ENCODE measurements at regions not wholly inside any gene's neighbourhood (a gene's known extent, or its start where the extent isn't known, plus 50 kb on each side); places are given as distances from the start of the nearest gene placed in this dataset.

DNA sequence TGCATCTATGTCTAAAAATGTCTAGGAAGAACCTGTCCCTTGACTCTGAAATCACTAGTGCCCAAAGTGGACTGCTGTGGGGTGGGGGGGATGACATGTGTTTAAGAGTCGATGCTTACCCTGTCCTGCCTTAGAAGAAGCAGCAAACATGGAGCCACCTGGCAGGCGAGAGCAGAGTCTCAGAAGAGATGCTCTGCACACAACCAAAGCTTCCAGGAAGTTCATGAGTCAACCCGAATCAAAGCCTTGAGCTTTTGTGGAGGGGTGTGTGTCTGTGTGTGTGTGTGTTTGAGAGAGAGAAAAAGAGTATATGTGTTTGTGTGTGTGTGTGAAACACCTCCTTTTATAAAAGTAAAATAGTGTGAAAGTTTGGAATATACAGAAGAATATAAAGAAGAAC lies 269.9 kb downstream of the ALDH8A1 start (continued):
- TF ChIP-seq, protein P1, sequence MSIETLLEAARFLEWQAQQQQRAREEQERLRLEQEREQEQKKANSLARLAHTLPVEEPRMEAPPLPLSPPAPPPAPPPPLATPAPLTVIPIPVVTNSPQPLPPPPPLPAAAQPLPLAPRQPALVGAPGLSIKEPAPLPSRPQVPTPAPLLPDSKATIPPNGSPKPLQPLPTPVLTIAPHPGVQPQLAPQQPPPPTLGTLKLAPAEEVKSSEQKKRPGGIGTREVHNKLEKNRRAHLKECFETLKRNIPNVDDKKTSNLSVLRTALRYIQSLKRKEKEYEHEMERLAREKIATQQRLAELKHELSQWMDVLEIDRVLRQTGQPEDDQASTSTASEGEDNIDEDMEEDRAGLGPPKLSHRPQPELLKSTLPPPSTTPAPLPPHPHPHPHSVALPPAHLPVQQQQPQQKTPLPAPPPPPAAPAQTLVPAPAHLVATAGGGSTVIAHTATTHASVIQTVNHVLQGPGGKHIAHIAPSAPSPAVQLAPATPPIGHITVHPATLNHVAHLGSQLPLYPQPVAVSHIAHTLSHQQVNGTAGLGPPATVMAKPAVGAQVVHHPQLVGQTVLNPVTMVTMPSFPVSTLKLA (conservative IDR thresholded peaks at IDR 0.05): no peak
- TF ChIP-seq PCBP2 (IDR thresholded peaks at IDR 0.05; ENCODE audit: low read depth, low read length, poor library complexity, severe bottlenecking) (no peak), ZNF408 (CRISPR knock-in tag; IDR thresholded peaks at IDR 0.05; ENCODE audit: low read depth) (no peak), RBBP5 (IDR thresholded peaks at IDR 0.05; ENCODE audit: borderline replicate concordance, insufficient read depth, low read length, poor library complexity, severe bottlenecking) (no peak)

DNA sequence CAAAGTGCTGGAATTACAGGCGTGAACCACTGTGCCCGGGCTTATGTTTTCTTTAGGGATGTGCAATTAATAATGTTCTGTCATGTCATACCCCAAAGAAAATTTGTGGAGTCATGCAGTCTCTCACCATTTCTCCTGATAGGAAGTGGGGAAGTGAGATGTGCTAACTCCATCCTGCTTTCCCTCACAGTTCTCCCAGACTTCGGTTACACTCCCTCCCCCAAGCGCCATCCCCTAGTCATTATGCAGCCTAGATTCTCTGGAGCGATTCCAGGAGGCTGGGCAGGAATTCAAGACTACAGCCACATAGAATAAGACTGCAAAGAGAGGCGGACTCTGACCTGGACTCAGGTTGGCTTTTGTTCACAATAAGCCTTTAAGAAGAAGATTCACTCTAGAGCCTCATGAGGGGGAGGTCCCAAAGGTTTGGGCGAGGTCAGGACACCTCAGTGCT lies 271.4 kb downstream of the ALDH8A1 start:
- no TSS peak for BruUV-seq (replicated peaks)
- Histone ChIP-seq H3K27ac (ENCODE audit: extremely low read depth, low read depth, low read length) (no peak overlapping the region), H3K36me3 (ENCODE audit: control insufficient read depth, insufficient read depth, low read length) (no peaks in the 10 kb centered on the region), H2AFZ (ENCODE audit: low read depth, low read length) (no peak overlapping the region), H3K4me2 (ENCODE audit: insufficient read depth, low read length) (no peak overlapping the region), H3K27me3 (ENCODE audit: control insufficient read depth in 2 of 2, insufficient read depth in 2 of 2, low read length in 2 of 2) (peaks cover 5 to 7% of the 10 kb centered on the region in 2 experiments; a peak in 4 of 5 replicates), H3K4me1 (replicated peaks in 1 of 2; ENCODE audit: control insufficient read depth in 2 of 2, insufficient read depth in 2 of 2, low read length in 2 of 2) (peaks cover 0 to 5% of the 10 kb centered on the region in 2 experiments; a peak in 1 of 5 replicates), H4K20me1 (replicated peaks; ENCODE audit: control insufficient read depth, insufficient read depth, low read length) (no peaks in the 10 kb centered on the region), H3K9me3 (replicated peaks; ENCODE audit: control insufficient read depth, insufficient read depth, low read depth, low read length) (no peaks in the 10 kb centered on the region), H3K4me3 (no peak overlapping the region), H3K9ac (ENCODE audit: insufficient read depth in 1 of 2, low read depth in 2 of 2, low read length in 2 of 2) (no peak overlapping the region), H3K79me2 (ENCODE audit: control insufficient read depth, insufficient read depth, low read length) (no peaks in the 10 kb centered on the region), H3K9me1 (ENCODE audit: control insufficient read depth, insufficient read depth, low read length) (no peaks in the 10 kb centered on the region)
- ChIA-PET POLR2A (interaction anchor here (0.7 kb wide), 1 partner anchor 376 kb away, joined by 3 read pairs; the partner anchor contains the start of gene HBS1L), CTCF (ENCODE audit: low intra/inter-chr PET ratio) (interaction anchor here (0.6 kb wide), 1 partner anchor 148 kb away, joined by 3 read pairs; no protein-coding TSS in a partner anchor)
- no peak; the same call in 2 of the 3 replicates for ATAC-seq
- peak in 1 of 4 experiments; percentile 16 for DNase-seq (ENCODE audit: extremely low read depth in 1 of 4, low spot score in 3 of 4)
- in situ Hi-C loops (cut with MboI): no loop called here
- intact Hi-C loops (cut with micrococcal nuclease): no loop called here
- WGBS (ENCODE audit: insufficient coverage, low coverage, missing lambda C conversion rate): 3% methylated on average over 7 of the region's 7 CpGs
- FAIRE-seq: no peak
- no peak for TF ChIP-seq FOXA3 (CRISPR knock-in tag; conservative IDR thresholded peaks at IDR 0.05 in 1 of 2, IDR thresholded peaks at IDR 0.05 in 1 of 2)
- TF ChIP-seq GATAD2A (IDR thresholded peaks at IDR 0.05): no peak
- TF ChIP-seq HMGXB4 (CRISPR knock-in tag; IDR thresholded peaks at IDR 0.05): no peak
- TF ChIP-seq MEIS2 (IDR thresholded peaks at IDR 0.05; ENCODE audit: partially characterized antibody): peak; percentile 68
- no peak for TF ChIP-seq PBX2 (CRISPR knock-in tag; IDR thresholded peaks at IDR 0.05; ENCODE audit: low read depth)
- TF ChIP-seq PBX2 (tag; conservative IDR thresholded peaks at IDR 0.05; ENCODE audit: low read depth): peak; percentile 63
- 0 out of 2 replicates have a peak, but pooled peaks have one; percentile 37 for TF ChIP-seq BACH1 (tag; IDR thresholded peaks at IDR 0.05)
- no peak for TF ChIP-seq JUNB (CRISPR knock-in tag; conservative IDR thresholded peaks at IDR 0.05)
- TF ChIP-seq TARDBP (IDR thresholded peaks at IDR 0.05): no peak
- TF ChIP-seq GTF2F1 (IDR thresholded peaks at IDR 0.05; ENCODE audit: low read depth, low read length): no peak
- no peak for TF ChIP-seq HSF4 (CRISPR knock-in tag; IDR thresholded peaks at IDR 0.05; ENCODE audit: borderline replicate concordance)
